HK-2 (cell line): ENCODE measurements at regions not wholly inside any gene's neighbourhood (a gene's known extent, or its start where the extent isn't known, plus 50 kb on each side); places are given as distances from the start of the nearest gene placed in this dataset.
"Not testable (repeated sequence)": the region's sequence is repeated elsewhere in the genome, so short reads cannot be mapped to it uniquely, and the experiment has no call there.

Source experiments
- DNase-seq: peaks from one replicate; pipeline ENCODE4 v3.0.0-alpha.2; 2018; ENCODE audit not compliant: unreplicated experiment

DNA sequence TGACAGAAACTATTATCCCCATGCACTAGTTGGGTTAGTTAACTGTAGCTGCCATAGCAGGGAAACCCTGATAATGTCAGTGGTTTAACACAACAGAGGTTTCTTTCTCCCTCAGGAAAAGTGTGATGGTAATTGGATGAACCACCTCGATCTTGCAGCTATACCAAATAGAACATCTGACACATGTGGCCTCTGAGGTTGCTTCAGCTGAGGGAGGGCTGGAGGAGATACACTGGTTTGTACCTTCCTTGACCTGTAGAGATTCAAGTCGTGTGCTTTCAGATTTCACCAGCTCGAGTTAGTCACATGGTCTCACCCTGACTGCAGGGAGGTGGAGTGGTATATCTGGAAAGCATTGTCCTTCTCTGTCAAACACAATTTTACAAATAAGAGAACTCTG, 147.2 kb upstream of the SFRP2 start:
- DNase-seq, result no peak

DNA sequence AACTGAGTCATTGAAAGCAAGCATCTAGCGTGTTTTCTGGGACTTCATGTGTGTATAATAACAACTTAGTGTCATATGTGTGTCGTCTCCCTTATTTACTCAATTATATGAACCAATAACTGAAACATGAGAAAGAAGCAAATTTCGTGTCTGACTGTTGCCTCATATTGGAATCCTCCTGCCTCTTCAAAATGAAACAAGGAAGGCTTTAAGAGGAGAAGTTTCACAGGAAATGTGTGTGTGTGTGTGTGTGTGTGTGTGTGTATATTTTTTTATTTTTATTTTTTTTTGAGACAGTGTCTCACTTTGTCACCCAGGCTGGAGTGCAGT, 145.8 kb upstream of the SFRP2 start:
- DNase-seq, result no peak

DNA sequence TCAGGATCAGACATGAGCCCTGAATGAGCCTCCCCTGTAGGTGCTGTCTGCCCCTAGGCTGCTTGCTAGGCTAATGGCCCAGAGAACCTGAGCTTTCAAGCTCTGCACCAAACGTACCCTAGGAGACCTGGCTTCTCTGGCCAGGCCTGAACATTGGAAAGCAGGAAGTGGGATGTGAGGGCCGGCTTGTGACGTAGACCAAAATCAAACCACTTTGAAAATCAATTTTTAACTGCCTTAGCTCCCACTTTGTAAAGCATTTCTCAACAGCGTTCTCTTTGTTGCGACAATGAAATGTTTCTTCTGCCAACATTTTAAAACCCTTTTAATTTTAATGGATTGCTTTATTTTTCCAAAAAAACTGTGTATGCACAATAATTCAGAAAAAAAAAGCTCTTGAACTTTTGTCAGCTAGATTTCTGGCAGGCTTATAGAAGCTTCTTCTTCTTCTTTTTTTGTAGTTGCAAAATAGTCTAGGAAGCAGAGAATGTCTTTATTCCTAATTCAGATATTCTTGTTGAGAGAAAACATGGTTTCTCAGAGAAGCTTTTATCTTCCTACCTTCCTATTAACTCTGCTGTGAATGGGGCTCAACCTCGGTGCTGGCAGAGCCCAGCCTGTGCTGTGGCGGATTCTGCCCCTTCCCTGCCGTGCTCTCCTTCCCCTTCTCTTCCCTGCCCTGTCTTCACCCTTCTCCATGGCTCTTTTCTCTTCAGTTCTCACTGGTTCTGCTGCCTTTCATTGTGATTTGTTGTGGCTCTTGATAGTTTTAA, 145.2 kb upstream of the SFRP2 start:
- DNase-seq, result no peak

- DNase-seq, result no peak
Observed at GRCh38 chr4:153931804-153932203, 142.9 kb upstream of the SFRP2 start.

DNA sequence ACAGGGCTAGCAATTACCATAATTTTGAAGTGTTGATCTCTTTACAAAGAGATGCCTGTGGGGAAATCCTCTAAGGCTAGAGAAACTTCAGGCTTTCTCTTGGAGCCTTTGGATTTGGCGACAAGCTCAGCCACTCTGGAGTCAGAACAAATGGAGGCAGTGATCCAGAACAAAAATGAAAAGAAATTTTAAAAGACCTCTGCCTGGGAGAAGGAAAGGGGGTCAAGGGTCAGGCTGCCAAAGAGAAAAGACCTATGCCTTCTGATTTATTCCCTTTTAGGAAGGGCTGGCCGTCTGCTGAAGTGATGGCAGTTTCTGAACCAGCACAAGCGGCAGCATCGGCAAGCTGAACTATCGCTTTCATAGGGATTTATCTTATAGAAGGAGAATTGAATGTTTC, 140.8 kb upstream of the SFRP2 start:
- no peak for DNase-seq

GRCh38 chr4:153927451-153927850, 138.6 kb upstream of the SFRP2 start:
- DNase-seq, result no peak

DNA sequence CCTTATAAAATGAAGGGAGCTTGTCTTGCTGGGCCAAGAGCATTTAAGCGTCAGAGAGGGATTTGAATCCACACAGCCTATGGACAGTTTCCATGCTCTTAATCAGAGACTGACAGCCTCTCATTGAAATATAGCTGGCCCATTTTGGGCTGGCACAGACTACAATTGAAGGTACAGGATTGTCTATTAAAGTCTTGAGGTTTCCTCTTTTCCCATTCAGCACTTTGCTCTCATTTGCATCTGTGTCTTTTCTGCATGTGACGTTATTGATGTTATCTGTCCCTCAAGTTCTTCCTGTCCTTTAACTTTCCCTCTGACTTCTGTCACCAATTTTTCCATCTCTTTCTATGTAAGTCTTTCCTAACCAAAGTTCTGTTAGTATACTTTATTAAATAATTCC, 133.3 kb upstream of the SFRP2 start:
- no peak for DNase-seq

- no peak for DNase-seq
Observed at GRCh38 chr4:153919667-153920066, 130.8 kb upstream of the SFRP2 start.

DNA sequence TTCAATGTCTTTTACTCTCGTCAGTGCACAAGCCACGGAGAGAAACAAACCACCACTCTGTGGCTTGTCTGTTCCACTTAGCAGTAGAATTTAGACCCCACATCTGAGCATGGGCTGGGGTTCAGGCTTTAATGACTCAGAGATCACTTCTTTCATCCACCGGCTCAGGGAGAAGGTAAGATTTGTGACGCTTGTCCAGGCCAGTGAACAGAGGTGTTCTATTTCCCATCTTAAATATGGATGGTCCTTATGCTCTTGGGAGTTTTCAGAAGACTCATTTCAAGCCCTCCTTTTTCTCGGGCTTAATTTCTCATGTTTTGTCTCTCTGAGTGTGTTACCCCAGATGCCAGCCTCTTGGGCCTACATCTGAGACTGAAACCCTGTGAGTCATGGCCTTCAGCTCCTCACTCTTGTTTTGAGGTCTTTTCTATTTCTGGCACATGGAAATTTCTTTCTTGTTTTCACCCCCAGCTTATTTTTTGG, 127.4 kb upstream of the SFRP2 start:
- DNase-seq, result no peak

GRCh38 chr4:153912301-153912700, 123.4 kb upstream of the SFRP2 start:
- no peak for DNase-seq

DNA sequence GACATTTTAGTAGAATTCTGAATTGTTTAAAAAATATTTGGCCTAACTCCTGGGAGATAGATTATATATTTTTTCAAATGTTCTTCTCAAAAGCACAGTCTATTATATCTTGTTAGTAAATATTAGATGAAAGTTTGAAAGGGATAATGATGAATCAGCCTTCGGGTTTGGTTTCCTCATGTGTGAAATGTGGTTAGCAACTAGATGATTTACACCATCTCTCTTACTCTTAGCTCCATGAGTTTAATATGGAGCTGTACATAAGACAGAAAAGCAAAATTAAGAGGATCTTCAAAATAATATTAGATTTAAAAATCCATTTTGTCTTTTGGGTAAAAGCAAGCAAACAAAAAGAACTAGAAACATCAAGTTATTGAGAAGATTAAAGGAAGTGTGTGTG, 120.8 kb upstream of the SFRP2 start:
- no peak for DNase-seq

- no peak for DNase-seq
Observed at GRCh38 chr4:153906231-153906630, 117.3 kb upstream of the SFRP2 start.

- no peak for DNase-seq
Observed at GRCh38 chr4:153905231-153905630, 116.3 kb upstream of the SFRP2 start.

- DNase-seq, result no peak
Observed at GRCh38 chr4:153904011-153904410, 115.1 kb upstream of the SFRP2 start.

DNA sequence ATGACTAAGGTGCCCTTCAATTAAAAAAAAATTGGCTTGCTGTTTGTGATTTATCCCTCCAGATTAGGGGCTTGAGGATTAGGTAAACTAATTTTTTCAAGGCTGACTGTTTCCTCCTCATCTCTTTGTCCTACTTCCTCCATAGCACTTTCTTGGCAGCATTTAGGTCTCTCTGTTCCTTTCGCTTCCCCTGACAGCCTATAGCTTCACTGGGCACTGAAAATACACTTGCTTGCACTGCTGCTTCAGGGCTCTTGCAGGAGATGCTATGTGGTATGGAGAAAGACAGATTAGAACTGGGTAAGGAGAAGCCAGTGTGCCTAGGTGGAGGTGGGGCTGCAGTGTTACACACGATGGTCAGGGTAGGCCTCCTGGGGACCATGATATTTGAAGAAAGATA, 112.3 kb upstream of the SFRP2 start:
- no peak for DNase-seq

GRCh38 chr4:153900426-153900825, 111.5 kb upstream of the SFRP2 start:
- DNase-seq, result no peak

GRCh38 chr4:153890761-153891160, 101.9 kb upstream of the SFRP2 start:
- no peak for DNase-seq

- no peak for DNase-seq
Observed at GRCh38 chr4:153887217-153887616, 98.3 kb upstream of the SFRP2 start.

- no peak for DNase-seq
Observed at GRCh38 chr4:153884325-153884724, 95.4 kb upstream of the SFRP2 start.

DNA sequence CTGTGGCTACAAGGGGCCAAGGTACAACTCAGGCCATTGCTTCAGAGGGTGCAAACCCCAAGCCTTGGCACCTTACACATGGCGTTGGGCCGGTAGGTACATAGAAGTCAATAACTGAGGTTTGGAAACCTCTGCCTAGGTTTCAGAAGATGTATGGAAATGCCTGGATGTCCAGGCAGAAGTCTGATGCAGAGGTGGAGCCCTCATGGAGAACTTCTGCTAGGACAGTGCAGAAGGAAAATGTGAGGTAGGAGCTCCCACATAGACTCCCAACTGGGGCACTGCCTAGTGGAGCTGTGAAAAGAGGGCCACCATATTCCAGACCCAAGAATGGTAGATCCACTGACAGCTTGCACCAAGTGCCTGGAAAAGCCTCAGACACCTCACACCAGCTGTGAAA, 92.1 kb upstream of the SFRP2 start:
- DNase-seq, result no peak

DNA sequence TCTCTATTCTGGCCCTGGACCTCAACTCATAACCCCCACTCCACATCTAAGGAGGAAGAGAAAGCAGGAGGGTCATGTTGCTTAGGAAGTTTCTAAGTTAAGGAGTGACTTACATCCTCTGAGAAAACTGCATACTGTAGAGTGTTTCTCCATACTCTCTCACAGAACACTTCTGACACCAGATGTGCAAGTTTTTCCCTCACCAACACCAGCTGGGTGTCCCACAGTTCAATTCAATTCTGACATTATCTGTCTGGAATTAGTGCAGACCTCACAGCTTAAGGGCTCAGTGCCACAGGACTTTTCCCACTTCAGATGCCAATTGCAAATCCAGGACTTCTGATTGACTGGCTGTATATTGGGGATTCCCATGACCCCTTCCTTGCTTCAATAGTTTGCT, 89.0 kb upstream of the SFRP2 start:
- no peak for DNase-seq

DNA sequence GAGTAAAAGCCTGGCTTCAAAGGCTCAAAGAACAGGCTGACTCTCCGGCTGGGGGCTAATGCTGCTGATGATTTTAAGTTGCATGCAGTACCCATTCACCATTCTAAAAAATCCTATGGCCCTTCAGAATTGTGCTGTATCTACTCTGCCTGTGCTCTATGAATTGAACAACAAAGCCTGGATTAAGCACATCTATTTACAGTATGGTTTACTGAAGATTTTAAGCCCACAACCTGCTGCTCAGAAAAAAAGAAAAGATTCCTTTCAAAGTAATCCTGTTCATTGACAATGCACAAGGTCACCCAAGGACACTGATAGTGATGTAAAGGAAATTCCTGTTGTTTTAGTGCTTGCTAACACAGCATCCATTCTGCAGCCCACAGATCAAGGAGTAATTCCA, 84.9 kb upstream of the SFRP2 start:
- DNase-seq, result no peak

- DNase-seq, result not testable (repeated sequence)
Observed at GRCh38 chr4:153866766-153867165, 77.9 kb upstream of the SFRP2 start.

- no peak for DNase-seq
Observed at GRCh38 chr4:153852501-153852900, 63.6 kb upstream of the SFRP2 start.
